C4-2B (cell line): ENCODE measurements at regions not wholly inside any gene's neighbourhood (a gene's known extent, or its start where the extent isn't known, plus 50 kb on each side); places are given as distances from the start of the nearest gene placed in this dataset.

ENCODE experiments used
- H3K27ac ChIP-seq: fragments of 450-650 bp; 2 replicates; pipeline ENCODE4 v1.5.1; 2017
- ZFX ChIP-seq: fragments of 450-650 bp; IDR thresholded peaks from 2 replicates; pipeline ENCODE4 v1.6.1; 2017
- TF ChIP-seq, protein P1 (sequence below): fragments of 450-650 bp; conservative IDR thresholded peaks from 2 replicates; pipeline ENCODE4 v1.5.1; 2017; ENCODE audit warnings: mild to moderate bottlenecking

DNA sequence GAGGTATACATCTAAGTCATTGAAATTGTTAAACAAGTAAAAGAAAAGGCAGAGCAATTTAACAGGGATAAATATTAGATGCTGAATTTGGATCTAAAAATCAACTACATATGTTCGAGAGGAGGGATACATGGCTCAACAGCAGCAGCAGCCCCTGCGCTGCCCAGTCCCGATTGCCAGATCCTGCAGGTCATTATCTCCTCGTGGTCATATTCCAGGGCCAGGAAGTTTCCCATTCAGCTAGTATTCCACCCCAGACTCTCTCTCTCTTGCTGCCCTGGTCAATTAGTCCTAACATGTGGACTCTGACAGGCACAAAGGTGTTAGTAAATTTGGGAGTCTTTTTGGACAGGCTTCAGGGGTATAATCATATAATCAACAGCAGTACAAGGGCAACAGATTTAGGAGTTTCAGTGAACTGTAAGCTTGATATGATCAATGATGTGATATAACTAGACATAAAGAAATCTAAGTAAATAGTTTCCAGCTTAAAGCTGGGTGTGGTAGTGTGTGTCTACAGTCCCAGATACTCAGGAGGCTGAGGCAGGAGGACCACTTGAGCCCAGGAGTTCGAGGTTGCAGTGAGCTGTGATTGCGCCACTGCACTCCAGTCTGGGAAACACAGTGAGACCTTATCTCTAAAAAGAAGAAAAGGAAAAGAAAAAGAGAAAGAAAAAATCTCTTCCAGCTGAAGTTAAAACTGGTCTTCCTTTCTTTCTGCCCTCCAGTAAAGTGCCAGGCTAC lies 96.5 kb upstream of the MED13 start:
- TF ChIP-seq, protein P1, sequence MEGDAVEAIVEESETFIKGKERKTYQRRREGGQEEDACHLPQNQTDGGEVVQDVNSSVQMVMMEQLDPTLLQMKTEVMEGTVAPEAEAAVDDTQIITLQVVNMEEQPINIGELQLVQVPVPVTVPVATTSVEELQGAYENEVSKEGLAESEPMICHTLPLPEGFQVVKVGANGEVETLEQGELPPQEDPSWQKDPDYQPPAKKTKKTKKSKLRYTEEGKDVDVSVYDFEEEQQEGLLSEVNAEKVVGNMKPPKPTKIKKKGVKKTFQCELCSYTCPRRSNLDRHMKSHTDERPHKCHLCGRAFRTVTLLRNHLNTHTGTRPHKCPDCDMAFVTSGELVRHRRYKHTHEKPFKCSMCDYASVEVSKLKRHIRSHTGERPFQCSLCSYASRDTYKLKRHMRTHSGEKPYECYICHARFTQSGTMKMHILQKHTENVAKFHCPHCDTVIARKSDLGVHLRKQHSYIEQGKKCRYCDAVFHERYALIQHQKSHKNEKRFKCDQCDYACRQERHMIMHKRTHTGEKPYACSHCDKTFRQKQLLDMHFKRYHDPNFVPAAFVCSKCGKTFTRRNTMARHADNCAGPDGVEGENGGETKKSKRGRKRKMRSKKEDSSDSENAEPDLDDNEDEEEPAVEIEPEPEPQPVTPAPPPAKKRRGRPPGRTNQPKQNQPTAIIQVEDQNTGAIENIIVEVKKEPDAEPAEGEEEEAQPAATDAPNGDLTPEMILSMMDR = no peak
- H3K27ac ChIP-seq = no peak overlapping the region; the same call in 1 of the 2 replicates

DNA sequence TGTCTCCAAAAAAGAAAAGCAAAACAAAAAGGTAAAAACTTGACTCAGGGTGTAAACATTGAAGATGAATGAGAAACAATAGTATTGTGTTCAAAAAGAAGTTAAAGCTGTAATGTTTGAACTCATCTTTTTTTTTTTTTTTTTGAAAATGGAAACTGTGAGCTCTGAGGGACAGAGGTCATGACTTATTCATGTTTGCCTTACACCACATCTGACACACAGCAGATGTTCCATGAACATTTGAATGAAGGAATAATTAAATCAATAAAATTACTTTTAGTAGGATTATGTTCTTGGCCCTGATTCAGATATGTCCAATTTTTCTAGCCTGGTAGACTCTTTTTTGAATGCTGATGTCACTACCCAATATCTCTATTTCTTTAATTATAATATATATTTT lies 95.7 kb upstream of the MED13 start:
- H3K27ac ChIP-seq = no peak overlapping the region
- TF ChIP-seq, protein P1 = no peak
- TF ChIP-seq ZFX = no peak

DNA sequence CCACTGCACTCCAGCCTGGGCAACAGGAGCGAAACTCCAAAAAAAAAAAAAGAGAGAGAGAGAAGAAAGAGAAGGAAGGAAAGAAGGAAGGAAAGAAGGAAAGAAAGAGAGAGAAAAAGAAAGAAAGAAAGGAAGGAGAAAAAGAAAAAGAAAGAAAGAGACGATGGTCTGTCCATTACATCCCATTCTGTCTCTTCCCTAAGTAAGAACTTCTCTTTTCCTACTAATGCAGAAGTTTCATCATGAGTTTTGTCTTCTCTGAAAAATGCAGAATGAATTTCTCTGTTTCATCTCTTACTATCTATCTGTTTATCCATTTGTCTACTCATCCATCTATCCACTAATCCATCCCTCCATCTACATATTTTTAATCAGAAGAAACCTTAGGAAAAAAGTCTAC lies 94.9 kb upstream of the MED13 start:
- H3K27ac ChIP-seq = no peak overlapping the region
- TF ChIP-seq ZFX = no peak
- TF ChIP-seq, protein P1 = no peak

DNA sequence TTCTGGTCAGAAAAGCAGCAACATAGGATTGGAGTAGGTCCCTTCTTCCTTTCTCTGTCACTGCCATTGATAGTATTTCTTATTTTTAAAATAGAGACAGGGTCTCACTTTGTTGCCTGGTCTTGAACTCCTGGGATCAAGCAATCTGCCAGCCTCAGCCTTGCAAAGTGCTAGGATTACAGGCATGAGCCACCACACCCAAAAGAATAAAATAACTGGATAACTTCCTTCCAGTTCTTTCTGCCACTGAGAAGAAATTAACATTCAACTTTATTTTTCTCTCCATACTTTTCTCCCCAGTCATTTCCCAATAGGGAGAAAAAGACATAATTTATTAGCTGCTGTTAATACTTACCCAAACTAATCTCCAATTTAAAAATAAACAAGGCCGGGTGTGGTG lies 91.9 kb upstream of the MED13 start:
- no peak overlapping the region for H3K27ac ChIP-seq
- TF ChIP-seq, protein P1 = no peak
- no peak for TF ChIP-seq ZFX

DNA sequence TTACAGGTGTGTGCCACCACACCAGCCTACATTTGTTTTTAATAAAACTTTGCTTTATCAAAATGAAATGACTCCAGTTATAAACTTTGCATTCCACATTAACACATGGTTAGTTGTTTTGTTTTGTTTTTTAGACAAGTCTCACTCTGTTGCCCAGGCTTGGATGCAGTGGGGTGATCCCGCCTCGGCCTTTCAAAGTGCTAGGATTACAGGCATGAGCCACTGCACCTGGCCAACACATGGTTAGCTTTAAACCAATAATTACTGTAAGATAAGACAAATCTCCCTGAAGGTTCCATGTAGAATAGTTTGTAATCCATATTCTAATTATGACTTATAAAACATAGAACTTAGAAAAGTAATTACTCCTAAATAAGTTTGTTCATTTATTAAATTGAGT lies 89.8 kb upstream of the MED13 start:
- TF ChIP-seq, protein P1 = no peak
- no peak for TF ChIP-seq ZFX
- no peak overlapping the region for H3K27ac ChIP-seq

DNA sequence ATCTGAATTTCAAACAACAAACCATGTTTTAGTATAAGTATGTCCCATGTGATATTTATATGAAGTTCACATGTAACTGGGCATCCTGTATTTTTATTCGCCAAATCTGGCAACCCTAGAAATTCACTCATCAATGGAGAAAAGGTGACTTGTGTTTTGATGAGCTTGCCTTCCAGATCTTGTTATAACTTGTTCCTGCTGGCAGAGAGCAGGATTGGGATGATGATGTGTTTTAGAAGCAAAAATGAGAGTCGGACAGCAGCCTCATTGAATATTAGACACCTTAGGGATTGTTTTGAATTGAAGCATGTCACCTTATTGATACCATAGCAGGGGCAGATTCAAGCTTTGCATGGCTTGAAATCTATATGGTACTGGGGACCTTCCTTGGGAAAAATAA lies 85.4 kb upstream of the MED13 start:
- TF ChIP-seq, protein P1 = no peak
- TF ChIP-seq ZFX = no peak
- H3K27ac ChIP-seq = no peak overlapping the region

DNA sequence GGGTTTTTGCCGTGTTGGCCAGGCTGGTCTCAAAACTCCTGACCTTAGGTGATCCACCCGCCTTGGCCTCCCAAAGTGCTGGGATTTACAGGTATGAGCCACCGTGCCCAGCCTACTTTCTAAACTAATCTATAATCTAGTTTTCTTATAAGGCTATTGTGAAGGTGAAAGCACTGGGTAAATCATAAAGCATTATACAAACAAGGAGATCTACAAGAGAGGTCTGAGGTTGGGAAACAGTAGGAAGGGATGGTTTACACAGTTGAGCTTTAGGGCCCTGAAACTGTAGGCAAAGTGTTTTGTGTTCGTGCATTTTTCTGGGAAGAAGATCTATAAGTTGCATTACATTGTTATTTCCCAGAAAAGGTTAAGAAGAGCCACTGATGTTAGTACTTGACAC lies 84.9 kb upstream of the MED13 start:
- H3K27ac ChIP-seq = no peak overlapping the region
- no peak for TF ChIP-seq ZFX
- TF ChIP-seq, protein P1 = no peak
